Posterior vena cava (tissue), 2 donors: ENCODE measurements at regions not wholly inside any gene's neighbourhood (a gene's known extent, or its start where the extent isn't known, plus 50 kb on each side); places are given as distances from the start of the nearest gene placed in this dataset.

Experiments used
- DNase-seq: peaks from one replicate; pipeline ENCODE4 v3.0.0-alpha.2; 2020; ENCODE audit warnings: low spot score
- intact Hi-C, 2 donors: fragments of 100-400 bp; cut with DNase I; formaldehyde crosslinking; loops; one replicate each; pipeline versions ENCODE4 v1.14.1 to v1.14.2; 2022 to 2023
- donor health status: DM: yes; HTN: yes; CAD: no.
- donor health status: DM: yes; HTN: yes; CAD: no.

DNA sequence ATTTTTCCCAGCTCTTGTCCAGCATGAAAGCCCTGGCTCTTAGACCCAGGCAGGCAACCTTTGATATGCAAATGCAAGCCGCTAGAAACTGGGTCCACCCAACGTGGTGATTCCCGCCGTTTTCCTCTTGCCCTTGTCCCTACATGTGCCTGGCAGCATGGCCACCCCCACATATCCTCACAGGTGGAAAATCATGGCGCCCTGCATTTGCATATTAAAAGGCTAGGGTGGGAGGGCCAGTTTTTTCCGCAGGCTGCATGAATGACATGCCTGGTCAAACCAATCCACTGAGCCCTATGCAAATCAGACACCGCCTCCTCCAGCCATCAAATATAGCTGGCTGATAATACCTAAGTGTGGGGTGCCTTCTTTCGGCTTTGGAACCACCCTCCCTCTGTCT, 1091.8 kb upstream of the NXPH2 start:
- intact Hi-C loops = no loop called here
- no peak for DNase-seq

DNA sequence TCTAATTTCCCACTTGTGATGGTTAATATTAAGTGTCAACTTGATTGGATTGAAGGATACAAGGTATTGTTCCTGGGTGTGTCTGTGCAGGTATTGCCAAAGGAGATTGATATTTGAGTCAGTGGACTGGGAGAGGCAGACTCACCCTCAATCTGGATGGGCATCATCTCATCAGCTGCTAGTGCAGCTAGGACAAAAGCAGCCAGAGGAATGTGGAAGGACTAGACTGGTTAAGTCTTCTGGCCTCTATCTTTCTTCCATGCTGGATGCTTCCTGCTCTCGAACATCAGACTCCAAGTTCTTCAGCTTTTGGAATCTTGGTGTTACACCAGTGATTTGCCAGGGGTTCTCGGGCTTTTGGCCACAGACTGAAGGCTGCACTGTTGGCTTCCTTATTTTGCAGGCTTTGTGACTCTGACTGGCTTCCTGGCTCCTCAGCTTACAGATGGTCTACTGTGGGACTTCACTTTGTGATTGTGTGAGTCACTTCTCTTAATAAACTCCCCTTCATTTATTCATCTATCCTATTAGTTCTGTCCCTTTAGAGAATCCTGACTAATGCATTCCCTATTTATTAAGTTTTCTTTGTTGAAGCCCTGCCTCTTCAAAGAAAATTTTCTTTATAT, 1087.5 kb upstream of the NXPH2 start:
- intact Hi-C loops = no loop called here
- DNase-seq = no peak

DNA sequence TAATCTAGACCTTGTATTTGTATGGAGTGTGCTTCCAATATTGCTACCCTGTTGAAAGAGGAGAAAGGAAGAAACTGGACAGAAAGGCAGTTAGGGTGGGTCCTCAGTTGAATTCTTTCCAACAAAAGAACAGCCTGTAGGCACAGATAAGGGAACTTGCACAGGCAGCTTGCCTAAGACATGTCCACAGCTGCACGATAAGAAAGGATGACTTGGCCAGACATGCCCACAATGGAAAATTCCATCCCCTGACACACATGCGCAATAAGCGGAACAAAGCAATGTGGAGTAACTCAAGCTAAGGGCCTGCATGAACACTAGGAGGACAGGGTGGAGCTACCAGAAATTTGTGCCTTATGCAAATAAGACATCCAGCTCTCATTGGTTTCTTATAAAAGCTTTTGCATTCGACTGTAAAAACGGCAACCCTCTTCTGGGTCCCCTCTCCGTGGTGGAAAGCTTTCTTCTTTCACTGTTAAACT, 1084.7 kb upstream of the NXPH2 start:
- DNase-seq = no peak
- intact Hi-C loops = no loop called here

DNA sequence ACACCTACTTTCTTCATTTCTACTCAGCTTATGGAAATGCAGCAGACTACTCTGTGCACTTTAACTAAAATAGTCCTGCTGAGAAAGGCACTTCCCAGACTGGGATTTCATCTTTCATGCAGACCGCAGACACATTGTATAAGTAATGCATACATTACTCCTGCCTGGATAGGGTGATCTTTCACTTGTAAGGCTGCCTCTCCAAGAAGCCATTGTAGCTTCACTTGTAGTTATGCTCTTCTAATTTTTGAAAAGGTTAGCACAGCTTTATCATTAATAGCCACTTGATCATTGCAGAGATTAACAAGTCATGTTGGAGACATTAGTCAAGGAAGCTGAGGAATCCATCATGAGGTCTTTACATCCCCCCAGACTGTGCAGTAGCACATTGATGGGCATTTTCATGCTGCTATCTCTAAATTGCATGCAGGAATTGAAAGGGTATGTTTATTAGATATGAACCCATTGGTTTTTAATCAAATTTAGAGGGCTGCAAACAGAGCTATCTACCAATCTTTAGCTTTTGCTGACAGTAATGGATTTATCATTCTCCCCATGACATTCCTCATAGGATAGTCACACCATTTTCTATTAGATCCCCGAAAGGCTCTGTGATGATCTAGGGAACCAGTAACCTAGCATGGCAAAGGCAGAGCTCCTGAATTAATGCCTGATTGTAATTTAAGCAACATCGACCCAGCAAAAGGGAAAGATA, 1074.7 kb upstream of the NXPH2 start:
- intact Hi-C loops = no loop called here
- DNase-seq = no peak

DNA sequence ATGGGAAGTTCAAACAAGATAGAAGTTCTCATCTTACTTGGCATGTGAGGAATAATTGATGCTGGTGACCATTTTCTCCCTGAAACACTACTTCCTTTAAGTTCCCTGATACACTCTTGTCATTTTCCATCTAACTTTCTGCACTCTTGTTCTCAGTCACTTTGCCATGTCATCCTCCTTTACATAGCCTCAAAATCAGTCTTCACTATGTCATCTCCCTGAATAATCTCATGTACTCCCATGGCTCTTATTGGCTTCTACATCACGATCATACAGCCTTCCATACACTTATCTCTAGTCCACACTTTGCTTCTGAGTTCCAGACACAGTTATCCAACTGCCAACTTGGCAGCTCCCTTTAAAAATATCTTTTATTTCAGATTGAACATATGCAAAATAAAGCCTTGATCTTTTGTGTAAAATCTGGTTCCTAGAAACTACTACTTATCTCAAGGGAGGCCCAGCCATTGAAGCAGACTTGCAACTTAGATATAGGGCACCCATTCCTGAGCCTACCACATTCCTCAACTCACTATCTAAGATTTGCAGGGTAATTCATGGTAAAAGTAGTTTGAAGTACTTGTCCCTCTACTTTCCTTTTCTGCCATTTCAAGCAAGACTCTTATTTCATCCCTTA, 1070.2 kb upstream of the NXPH2 start:
- DNase-seq = no peak
- intact Hi-C loops = no loop called here

DNA sequence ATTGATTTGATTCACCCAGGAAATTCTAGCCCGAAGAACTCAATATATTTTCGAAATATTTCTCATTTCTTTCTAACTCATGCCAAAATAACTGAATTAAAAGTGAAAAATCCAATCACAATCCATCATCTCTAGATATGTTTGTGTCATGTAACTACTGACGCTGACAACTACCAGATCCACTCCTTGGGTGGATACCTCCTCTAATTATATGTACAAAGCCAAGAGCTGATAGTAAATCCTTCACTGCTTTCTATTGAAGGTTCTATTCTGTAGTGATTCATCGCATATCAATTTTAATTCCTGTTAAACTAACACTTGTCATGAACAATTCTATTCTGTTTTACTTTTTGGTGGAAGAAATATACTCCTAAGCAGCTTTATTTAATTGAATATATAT, 1056.6 kb upstream of the NXPH2 start:
- intact Hi-C loops = no loop called here

DNA sequence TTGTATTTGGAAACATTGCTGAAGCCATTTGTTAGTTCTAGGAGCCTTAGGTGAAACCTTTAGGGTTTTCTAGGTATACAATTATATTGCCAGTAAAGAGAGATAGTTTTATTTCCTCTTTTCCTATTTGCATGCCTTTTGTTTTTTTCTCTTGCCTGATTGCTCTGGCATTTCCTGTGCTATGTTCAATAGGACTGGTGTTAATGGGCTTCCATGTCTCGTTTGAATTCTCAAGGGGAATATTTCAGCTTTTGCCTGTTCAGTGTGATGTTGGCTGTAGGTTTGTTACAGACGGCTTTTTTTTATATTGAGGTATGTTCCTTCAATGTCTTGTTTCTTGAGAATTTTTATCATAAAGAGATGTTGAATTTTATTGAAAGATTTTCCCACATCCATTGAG, 1054.9 kb upstream of the NXPH2 start:
- no peak for DNase-seq
- intact Hi-C loops = no loop called here

More for the DNA sequence above, 1056.6 kb upstream of the NXPH2 start:
- no peak for DNase-seq

DNA sequence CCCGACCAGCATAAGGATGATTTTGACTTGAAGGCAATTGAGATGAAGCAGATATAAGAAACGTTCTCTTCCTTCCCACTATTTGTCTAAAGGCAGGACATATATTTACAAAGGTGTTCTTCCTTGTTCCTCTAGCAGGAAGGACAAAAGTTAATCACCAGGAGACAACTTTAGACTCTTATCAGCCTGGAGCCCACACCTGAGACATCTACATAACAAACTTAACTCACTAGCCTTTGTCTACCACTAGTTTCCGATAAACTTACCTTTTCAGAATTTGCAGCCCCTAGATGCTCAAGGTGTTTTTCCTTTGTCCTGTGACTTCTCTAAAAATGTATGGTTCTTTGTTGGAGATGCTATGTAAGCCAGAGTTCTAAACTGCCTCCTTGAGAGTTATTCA, 1047.8 kb upstream of the NXPH2 start:
- intact Hi-C loops = no loop called here
- no peak for DNase-seq

DNA sequence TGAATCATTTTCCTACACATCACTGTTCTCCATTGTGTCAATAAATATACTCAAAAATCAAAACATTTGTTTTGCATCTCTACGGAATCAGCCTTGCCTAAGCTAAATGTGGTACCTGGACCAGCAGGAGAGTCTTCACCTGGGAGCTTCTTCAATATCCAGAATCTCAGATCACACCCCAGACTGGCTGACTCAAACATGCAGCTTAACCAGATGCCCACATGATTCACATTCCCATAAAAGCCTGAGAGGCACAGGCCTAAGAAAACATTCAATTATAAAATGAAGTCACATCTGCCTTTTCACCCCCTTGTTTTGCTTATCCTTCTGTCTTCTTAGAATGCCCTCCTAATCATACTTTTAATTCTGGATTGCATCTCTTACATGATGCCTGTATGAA, 1045.5 kb upstream of the NXPH2 start:
- no peak for DNase-seq
- intact Hi-C loops = no loop called here

DNA sequence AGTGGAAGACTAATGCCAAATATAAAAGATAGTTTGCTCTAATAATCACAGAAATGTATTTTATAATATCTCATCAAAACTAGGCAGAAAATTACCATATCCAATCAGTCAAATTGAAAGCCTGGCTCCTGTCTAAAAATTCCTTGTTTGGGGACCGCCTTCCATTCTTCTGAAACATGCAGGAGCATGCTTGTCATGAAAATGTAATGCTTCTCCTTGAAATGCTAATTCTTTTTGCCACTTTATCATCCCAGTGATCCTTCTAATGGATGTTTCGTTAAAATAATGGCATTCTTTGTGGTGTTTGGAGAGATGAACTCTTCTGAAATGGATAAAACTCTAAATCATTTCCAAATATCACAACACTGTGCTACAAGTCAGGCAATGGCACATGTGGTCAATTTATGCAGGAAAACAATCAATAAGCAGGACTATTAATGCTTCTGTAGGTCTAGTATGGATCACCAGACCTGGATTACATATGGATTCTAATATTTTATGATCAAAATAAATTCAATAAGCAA, 1039.1 kb upstream of the NXPH2 start:
- DNase-seq = no peak
- intact Hi-C loops = no loop called here

DNA sequence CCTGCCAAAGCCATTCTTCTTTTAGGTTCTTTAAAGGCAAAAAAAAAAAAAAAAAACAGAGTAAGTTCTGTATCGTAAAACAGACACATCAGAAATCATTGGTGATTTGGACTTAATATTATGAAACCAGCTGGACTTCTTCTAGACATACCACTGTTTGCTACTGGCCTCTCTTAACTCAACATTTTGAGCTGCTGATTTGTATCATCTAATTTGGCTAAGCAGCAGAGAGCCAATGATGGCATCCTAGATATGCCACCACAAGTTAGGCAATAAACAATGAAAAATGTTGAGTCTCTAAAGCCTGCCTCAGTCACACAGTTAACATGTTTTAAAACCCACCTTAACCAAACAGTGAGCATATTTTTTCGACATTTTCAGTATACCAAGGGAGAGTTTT, 1034.3 kb upstream of the NXPH2 start:
- intact Hi-C loops = no loop called here

DNA sequence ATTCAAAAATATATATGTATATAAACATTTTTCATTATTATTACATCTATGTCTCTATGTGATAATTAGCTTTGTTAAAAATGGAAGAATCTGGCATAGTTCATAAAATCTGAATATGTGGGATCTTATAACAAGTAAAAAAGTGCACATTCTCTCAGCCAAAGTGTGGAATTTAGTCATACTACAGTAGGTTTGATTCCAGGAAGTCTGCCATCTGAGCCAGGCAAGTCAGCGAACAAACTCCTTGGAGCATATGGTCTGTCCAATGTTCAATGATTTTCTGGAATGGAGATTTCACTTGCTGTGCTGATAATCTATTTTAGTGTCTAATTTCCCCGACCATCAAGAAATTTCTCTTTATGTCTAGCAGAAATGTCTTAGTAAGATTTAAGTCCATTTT, 1033.2 kb upstream of the NXPH2 start:
- DNase-seq = no peak
- intact Hi-C loops = no loop called here

More for the DNA sequence above, 1034.3 kb upstream of the NXPH2 start:
- DNase-seq = no peak

DNA sequence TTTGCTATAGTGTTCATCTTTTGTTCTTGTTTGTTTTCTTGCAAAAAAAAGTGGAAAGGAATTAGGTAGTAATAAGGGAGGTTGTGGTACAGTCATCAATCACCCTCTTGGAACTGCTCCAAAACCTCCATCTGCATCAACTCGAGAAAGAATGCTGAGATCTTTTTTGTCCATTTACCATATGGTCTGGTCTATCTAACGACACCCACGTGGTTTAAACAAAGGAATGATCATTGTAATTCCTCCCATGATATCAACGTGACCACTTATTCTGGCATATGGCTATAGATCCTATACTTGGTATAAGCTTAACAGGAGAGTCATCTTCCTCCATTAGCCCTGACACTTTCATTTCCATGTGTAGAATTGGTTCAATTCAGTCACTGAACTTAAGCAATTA, 1025.3 kb upstream of the NXPH2 start:
- DNase-seq = no peak
- intact Hi-C loops = no loop called here

DNA sequence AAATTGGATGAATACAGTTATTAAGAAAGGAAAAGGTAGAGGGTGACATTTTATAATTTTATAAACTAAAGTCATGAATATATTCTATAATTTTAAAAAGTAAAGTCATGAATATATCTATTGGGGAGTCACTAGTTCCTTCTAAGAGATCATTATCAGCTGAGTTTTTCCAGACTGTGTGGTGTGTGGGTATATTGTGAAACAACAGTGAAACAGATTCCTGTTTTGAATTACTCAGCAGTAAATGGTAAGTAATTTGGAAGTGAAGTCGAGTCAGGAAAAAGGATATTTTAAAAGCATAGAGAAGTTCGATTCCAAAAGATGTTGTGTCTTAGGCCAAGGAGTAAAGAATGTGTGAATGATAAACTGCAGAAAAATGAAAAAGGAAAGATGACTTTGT, 1018.2 kb upstream of the NXPH2 start:
- intact Hi-C loops = no loop called here
- no peak for DNase-seq

DNA sequence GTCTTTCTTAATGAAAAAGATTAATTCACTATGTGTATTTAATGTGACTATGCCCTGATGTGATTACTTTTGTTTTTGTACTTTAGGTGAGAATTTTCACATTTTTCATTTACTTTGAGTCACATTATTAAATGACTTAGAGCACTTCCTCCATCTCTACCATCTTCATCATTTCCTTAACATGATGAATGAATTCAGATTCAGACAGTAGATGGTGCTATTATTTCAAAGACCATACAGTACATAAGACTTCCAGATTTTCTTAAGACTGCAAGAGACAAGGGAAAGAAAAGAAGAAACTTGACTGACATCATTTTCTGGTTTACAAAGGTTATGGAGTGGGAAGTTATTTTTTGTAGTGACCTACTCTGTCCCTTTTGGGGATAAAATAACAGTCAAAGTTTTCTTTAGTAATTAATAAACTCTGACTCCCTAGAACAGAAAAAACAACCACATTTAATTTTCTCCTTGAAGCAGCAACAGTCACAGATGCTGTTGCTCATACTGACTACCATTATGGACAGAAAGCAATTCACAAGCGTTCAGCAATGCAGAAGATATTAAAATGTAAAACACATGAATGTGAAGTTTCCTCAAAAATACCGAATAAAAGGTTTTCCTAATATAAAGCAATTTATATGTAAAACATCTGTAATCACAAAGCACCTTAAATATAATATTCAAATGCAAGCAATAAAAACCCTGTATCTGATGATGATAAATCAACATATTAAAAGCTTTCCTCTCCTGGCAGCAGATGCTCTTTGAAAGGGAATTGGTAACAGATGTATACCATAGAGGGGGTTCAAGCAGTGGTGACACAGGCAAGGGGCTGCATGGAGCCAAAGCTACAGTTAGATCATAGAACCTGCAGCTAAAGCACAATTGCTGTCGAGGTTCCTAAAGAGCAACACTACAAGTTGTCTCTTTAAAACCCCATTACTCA, 1010.9 kb upstream of the NXPH2 start:
- intact Hi-C loops = no loop called here

DNA sequence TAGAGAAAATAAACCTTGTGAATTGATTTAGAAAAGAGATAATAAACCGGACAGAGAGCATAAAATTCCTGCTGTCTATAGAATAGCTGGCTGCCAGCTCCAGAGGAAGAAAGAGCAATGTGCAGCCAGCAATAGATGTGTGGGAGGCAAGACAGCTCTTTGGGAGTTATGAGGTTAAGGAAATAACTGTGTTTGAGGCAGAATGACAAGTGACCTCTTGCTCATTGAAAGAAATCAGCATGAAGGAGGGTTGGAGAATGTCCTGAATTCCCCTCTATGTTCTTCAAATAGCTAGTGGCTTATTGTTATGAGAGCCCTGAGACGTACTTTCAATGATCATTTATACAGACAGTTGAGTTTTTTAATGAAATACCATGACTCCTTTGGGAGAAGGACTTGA, 1009.9 kb upstream of the NXPH2 start:
- DNase-seq = no peak
- intact Hi-C loops = no loop called here

More for the DNA sequence above, 1010.9 kb upstream of the NXPH2 start:
- DNase-seq = no peak

DNA sequence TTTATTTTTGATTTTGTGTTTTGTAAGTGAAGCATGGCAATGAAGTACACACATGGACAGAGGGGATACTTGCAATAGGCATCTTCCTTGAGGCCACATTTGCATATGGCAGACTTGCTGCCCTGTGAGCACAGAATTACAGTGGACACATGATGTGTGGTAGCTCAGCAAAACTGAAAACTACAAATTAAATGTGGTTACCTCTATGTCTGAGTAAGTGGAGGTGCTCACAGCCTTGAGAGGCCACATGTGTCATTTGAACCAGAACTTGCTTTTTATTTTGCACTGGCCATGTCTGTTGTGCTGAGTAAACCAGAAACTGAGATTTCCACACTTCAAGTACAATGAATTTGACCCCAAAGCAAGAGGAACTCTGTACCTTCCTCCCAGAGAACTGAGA, 998.5 kb upstream of the NXPH2 start:
- intact Hi-C loops = no loop called here

DNA sequence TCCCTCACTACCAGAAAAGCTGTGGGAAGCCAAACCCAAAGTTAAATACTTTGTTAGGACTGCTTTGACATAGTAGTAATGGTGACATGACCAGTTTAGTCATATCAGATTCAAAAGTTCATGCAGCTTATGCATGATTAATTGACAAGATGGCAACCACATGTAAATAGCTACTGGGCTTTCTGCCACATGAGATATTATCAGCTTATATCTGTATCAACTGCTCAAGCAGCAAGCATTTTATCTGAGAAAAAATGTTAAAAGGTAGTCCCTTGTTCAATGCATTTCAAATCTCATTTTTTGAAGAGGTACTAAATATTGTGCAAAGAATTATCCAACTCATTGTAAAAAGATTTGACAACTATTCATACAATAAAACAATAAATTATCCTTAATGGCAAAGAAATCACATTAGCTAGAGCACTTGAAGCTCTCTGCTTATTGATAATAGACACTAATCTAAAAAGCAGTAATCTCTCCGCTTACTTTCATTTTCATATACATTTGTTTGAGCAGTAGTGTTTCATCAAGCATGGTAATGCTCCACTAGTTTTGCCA, 993.6 kb upstream of the NXPH2 start:
- intact Hi-C loops = no loop called here
- DNase-seq = no peak

More for the DNA sequence above, 998.5 kb upstream of the NXPH2 start:
- no peak for DNase-seq

DNA sequence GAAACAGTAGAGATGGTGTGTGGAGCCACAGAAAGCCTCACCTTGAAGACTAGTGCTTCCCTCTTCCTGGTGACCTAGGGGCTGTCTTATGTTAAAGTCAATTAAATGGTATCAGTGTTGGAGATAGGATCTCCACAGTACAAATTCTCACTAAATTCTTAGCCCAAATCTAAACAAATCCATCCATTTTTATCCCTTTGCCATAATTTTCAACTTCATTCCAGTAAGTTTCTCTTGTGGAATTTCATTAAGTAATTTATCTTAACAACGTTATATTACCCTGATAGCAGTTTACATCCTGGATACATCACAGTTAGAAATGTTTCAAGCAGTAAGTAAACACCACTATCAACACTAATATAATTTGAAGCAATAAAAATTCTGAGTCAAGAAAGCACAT, 989.4 kb upstream of the NXPH2 start:
- intact Hi-C loops = no loop called here
- DNase-seq = no peak
